Tibial nerve (tissue), 4 donors: ENCODE measurements at regions not wholly inside any gene's neighbourhood (a gene's known extent, or its start where the extent isn't known, plus 50 kb on each side); places are given as distances from the start of the nearest gene placed in this dataset.

Experiments used
- DNase-seq, 2 donors: peaks; one replicate each; pipeline ENCODE4 v3.0.0-alpha.2; 2019; ENCODE audit warnings: low spot score in 2 of 2
- H3K27ac ChIP-seq, 4 donors: fragments of 200-600 bp; sonication (generic) in 3 of 4; one replicate each; pipeline ENCODE4 v1.5.1; 2017 to 2019; ENCODE audit warnings: mild to moderate bottlenecking in 1 of 4
- H3K27me3 ChIP-seq, 2 donors: fragments of 200-600 bp; sonication (generic) in 1 of 2; one replicate each; pipeline versions ENCODE4 v1.5.1 to v1.6.0; 2017 to 2019
- H3K36me3 ChIP-seq, 3 donors: fragments of 200-600 bp; sonication (generic); one replicate each; pipeline ENCODE4 v1.5.1; 2018 to 2019
- H3K4me1 ChIP-seq, 4 donors: fragments of 200-600 bp; sonication (generic) in 3 of 4; one replicate each; pipeline ENCODE4 v1.5.1; 2017 to 2019
- H3K4me3 ChIP-seq, 4 donors: fragments of 200-600 bp; sonication (generic) in 3 of 4; one replicate each; pipeline ENCODE4 v1.5.1; 2017 to 2019; ENCODE audit warnings: mild to moderate bottlenecking in 1 of 4, moderate library complexity in 1 of 4
- H3K9me3 ChIP-seq, 4 donors: fragments of 200-600 bp; sonication (generic) in 3 of 4; one replicate each; pipeline ENCODE4 v1.5.1; 2017 to 2019
- EP300 ChIP-seq, 2 donors: sonication (generic); formaldehyde crosslinking; IDR thresholded peaks; one replicate each; pipeline ENCODE4 v1.6.1; 2017; ENCODE audit warnings: antibody characterized with exemption in 2 of 2, mild to moderate bottlenecking in 1 of 2
- POLR2A ChIP-seq, 2 donors: fragments of 450-650 bp; IDR thresholded peaks; one replicate each; pipeline ENCODE4 v1.6.1; 2017; ENCODE audit warnings: antibody characterized with exemption in 2 of 2, mild to moderate bottlenecking in 2 of 2, moderate library complexity in 2 of 2
- WGBS, 2 donors: methylation state at CpG; one replicate each; pipeline ENCODE4 v1.1.5; 2018; 5-methylcytosine and 5-hydroxymethylcytosine counted together
- TF ChIP-seq, protein P1 (sequence below), 5 experiments: fragments of 200-600 bp in 3 of 5; fragments of 450-650 bp in 2 of 5; sonication (generic) in 3 of 5; IDR thresholded peaks; one replicate each; pipeline ENCODE4 v1.5.1; 2016 to 2019; ENCODE audit warnings: antibody characterized with exemption in 5 of 5, mild to moderate bottlenecking in 3 of 5, moderate library complexity in 2 of 5

DNA sequence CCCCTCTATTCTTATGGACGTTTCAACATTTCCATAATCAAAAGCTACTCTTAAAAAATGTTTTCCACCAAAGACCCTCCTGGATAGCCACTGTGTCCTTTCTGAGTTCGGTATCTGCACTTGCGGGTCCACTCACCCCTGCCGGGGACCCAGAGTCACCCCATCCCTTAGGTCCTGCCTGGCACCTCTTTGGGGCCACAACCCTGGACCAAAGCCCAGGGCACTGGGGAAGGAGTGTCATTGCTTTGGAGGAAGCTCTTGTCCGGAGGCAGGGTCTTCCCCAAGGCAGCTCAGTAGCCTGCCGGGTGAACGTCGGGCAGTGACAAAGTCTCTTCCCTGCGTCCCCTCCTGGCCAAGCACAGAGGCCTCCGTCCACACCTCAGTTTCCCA lies 129.6 kb downstream of the RFLNA start:
- H3K27me3 ChIP-seq: no peaks in the 10 kb centered on the region
- H3K9me3 ChIP-seq: no peaks in the 10 kb centered on the region
- WGBS, 2 donors: 87 to 89% methylated on average over 9 to 10 of the region's 10 CpGs
- no peak for DNase-seq
- peaks cover 0 to 53% (median 5%) of the 10 kb centered on the region in 3 donors for H3K36me3 ChIP-seq
- H3K27ac ChIP-seq: peak overlapping the region in 3 of 4 donors; percentile 7 to 96 (median 93)
- H3K4me3 ChIP-seq: no peak overlapping the region
- peaks cover 3 to 88% (median 54%) of the 10 kb centered on the region in 4 donors for H3K4me1 ChIP-seq
- TF ChIP-seq EP300 (IDR thresholded peaks at IDR 0.05) (no peak), POLR2A (IDR thresholded peaks at IDR 0.05) (no peak)
- TF ChIP-seq, protein P1, sequence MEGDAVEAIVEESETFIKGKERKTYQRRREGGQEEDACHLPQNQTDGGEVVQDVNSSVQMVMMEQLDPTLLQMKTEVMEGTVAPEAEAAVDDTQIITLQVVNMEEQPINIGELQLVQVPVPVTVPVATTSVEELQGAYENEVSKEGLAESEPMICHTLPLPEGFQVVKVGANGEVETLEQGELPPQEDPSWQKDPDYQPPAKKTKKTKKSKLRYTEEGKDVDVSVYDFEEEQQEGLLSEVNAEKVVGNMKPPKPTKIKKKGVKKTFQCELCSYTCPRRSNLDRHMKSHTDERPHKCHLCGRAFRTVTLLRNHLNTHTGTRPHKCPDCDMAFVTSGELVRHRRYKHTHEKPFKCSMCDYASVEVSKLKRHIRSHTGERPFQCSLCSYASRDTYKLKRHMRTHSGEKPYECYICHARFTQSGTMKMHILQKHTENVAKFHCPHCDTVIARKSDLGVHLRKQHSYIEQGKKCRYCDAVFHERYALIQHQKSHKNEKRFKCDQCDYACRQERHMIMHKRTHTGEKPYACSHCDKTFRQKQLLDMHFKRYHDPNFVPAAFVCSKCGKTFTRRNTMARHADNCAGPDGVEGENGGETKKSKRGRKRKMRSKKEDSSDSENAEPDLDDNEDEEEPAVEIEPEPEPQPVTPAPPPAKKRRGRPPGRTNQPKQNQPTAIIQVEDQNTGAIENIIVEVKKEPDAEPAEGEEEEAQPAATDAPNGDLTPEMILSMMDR (IDR thresholded peaks at IDR 0.05): no peak

DNA sequence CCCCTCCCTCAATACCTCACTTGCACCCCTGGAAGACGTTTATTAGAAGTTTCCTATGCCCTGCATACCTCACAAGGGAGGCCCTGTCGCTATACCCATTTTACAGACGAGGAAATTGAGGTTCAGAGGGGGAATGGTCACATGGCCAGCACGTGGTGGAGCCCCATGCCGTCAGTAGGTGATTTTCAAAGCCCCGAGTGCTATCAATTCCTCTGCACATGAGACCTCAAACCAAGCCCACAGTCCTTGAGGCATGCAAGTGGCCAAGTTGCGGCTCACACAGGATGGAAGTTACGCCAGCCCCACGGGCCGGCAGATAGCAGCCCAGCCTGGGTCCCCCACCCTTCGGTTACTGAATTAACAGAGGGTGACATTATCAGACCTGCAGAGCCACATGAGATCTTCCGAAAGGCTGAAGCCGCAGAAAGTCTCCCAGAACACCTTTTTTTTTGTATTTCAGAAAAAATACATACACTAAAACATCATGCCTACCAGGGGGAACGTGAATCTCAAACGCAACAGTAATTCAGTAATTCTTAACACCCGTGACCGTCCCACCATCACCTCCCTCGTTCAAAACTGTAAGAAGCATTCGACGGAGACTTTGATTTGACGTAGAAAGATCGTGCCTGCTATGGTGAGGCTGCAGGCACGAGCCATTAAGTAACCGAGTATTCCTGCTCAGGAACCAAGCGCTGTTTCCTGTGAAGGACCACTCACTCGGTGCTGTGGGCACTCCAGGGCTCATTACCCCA lies 129.0 kb downstream of the RFLNA start:
- H3K36me3 ChIP-seq: peaks cover 0 to 53% (median 9%) of the 10 kb centered on the region in 3 donors
- H3K27me3 ChIP-seq: no peaks in the 10 kb centered on the region
- no peak for DNase-seq
- WGBS, 2 donors: 73 to 75% methylated on average over 26 of the region's 26 CpGs
- peaks cover 3 to 88% (median 51%) of the 10 kb centered on the region in 4 donors for H3K4me1 ChIP-seq
- peak overlapping the region in 1 of 4 donors; percentile 20 for H3K4me3 ChIP-seq
- H3K9me3 ChIP-seq: no peaks in the 10 kb centered on the region
- TF ChIP-seq, protein P1 (IDR thresholded peaks at IDR 0.05): no peak
- TF ChIP-seq EP300 (IDR thresholded peaks at IDR 0.05): no peak
- TF ChIP-seq POLR2A (IDR thresholded peaks at IDR 0.05): no peak
- H3K27ac ChIP-seq: peak overlapping the region; percentile 74 to 96 (median 86)

DNA sequence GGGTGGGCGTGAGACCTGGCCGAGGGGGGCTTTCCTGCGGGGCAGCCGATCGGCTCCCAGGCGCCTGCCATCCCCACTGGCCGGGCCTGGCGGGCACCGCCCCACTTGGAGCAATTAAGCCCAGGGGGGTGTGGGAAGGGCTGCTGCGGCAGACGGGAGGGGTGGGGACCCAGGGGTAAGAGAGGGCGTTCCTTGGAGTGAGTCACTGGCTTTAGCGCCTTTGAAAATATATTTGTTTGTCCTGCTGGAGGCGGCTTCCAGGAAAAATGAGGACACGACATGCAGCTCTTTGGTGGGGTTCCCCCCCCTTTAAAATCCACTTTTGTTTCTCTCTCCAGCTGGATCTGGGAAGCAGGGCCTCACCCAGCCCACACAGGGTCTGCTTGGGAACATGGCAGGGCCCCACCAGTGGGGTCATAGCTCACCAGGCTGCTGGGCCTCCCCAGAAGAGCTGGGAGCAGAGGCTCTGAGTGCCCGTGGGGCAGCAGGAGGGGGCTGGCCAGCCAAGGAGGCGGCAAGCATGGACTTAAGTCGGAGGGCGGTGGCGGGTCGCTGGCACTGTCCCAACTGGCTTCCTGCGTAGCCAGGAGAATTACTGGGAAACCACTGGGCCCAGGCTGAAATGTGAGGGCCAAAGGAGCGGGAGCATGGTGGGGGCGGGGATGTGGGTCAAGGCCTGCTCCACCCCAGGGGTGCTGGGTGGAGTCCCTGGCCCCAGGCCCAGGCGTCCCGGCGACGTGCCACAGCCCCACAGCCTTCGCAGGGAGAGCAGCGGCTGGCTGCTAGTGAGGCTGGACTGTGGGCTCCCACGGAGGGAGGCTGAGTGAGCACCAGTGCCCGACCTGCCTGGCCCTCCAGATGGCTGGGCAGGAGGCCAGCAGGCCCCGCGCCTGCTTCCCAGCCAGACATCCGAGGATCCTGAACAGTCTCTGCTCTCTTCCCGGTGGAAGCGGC lies 128.0 kb downstream of the RFLNA start:
- H3K4me3 ChIP-seq: peak overlapping the region in 3 of 4 donors; percentile 18 to 41 (median 30)
- H3K27ac ChIP-seq: peak overlapping the region; percentile 74 to 96 (median 86)
- 10 to 15% methylated on average over 21 to 34 of the region's 37 CpGs for WGBS, 2 donors
- peaks cover 0 to 62% (median 9%) of the 10 kb centered on the region in 3 donors for H3K36me3 ChIP-seq
- peak; percentile 90 to 95 for DNase-seq
- peaks cover 3 to 81% (median 42%) of the 10 kb centered on the region in 4 donors for H3K4me1 ChIP-seq
- no peaks in the 10 kb centered on the region for H3K9me3 ChIP-seq
- TF ChIP-seq EP300 (IDR thresholded peaks at IDR 0.05): peak; percentile 75 to 98
- TF ChIP-seq, protein P1 (IDR thresholded peaks at IDR 0.05): peak in 3 of 5 experiments; percentile 5 to 39 (median 6)
- TF ChIP-seq POLR2A (IDR thresholded peaks at IDR 0.05): no peak
- H3K27me3 ChIP-seq: no peaks in the 10 kb centered on the region

DNA sequence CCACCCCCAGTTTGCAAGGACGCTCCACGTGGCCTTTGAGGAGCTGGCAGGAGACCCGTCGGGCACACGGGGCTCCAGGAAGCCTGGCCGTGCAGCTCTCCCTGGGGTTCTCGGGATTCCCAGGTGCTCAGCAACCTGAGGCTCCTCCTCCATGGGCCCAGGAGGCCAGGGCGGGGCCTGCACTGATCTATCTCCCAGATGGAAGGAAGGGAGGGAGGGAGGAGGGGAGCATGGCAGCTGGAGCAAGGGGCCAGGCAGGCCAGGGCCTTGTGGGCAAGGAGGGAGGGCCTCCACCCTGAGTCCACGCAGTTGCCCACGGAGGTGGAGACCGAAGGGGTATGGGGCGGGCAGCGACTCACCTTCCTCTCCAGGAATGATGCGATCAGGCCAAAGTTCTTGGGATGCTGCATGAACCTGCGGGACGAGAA lies 127.3 kb downstream of the RFLNA start:
- 29 to 31% methylated on average over 6 to 16 of the region's 16 CpGs for WGBS, 2 donors

More for the DNA sequence above, 127.3 kb downstream of the RFLNA start:
- DNase-seq: no peak
- H3K9me3 ChIP-seq: no peaks in the 10 kb centered on the region
- H3K4me1 ChIP-seq: peaks cover 3 to 80% (median 37%) of the 10 kb centered on the region in 4 donors
- H3K36me3 ChIP-seq: peaks cover 0 to 67% (median 9%) of the 10 kb centered on the region in 3 donors
- H3K27ac ChIP-seq: peak overlapping the region; percentile 74 to 96 (median 86)
- TF ChIP-seq, protein P1 (IDR thresholded peaks at IDR 0.05): no peak
- TF ChIP-seq POLR2A (IDR thresholded peaks at IDR 0.05): no peak
- no peak for TF ChIP-seq EP300 (IDR thresholded peaks at IDR 0.05)
- H3K4me3 ChIP-seq: peak overlapping the region in 3 of 4 donors; percentile 18 to 41 (median 30)
- no peaks in the 10 kb centered on the region for H3K27me3 ChIP-seq
